ELR (cell line): ENCODE measurements at regions not wholly inside any gene's neighbourhood (a gene's known extent, or its start where the extent isn't known, plus 50 kb on each side); places are given as distances from the start of the nearest gene placed in this dataset.
"Not testable (repeated sequence)": the region's sequence is repeated elsewhere in the genome, so short reads cannot be mapped to it uniquely, and the experiment has no call there.

Experiments used
- DNase-seq: peaks from one replicate; pipeline ENCODE4 v3.0.0-alpha.2; 2015; ENCODE audit warnings: low read depth

GRCh38 chr1:146411923-146412322 is 183.1 kb upstream of the NOTCH2NLA start:
- not testable (repeated sequence) for DNase-seq

DNA sequence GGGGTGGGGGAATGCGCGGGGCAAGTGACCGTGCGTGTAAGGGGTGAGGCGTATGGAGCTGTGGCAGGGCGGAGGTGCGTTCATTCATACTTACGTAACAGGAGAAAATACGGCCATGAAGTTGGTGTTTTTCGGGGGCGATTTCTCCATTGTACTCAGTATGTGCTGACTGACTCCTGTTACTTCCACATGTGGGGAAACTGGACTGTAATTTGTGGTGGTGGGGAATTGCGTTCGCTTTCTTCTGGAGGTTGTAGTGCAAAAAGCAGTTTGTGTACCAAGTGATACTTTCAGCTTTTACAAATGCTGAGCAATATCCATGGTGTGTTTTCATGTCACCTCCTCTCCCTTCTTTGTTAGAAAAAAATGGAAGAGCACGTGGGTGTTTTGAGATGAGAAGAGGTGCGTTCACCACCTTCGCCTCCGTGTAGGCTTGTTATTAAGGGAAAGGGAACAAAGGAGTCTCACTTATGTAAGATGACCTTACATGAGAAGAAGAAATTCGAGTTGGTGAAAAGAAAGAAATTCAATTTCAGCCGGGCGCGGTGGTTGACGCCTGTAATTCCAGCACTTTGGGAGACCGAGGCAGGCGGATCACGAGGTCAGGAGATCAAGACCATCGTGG is 181.1 kb upstream of the NOTCH2NLA start:
- DNase-seq, result peak; percentile 96

GRCh38 chr1:146409116-146409801 is 180.4 kb upstream of the NOTCH2NLA start:
- DNase-seq, result peak; percentile 72

GRCh38 chr1:146401281-146401825 is 172.5 kb upstream of the NOTCH2NLA start:
- peak; percentile 6 for DNase-seq

DNA sequence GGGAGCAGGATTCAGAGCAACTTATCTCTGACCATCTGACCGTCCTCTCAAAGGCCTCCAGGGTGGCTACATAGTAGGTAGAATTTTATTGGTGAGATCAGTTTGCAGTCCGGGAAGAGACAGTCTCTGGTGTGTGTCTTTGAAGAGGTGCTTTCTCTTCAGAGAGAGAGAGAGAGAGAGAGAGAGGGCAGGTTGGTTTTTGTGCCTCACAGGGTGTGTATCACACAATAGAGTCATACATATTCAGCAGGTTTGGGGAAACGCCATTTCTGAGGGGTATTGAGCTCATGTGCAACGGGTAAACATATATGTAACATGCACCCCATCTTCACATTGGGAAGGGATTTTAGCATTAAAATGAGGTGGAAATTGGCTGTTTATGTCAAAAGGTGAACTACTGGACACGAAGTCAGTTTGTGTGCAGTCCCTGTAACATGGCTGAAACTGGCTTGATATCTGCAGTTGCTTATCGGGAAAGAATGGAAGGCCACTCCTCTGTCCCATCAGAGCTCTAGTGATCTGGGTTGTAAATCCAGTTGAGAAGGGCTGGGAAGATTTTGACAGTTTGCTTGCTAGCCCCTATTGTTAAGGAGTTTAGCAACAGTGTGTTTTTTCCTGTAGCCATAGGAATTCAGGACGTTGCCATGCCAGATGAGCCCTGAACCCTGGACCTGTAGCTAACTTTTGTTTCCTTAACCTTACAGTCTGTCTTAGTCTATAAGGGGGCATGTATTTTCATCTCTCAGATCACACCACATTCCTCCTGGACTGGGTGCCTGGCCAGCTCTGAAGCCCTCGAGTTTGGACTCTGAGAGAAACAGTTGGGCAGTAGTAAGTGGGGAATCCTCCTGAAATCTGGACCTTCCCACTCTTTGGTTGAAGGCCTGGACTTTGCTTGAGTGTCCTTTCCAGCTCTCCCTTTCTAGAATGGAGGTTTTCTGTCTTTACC is 171.6 kb upstream of the NOTCH2NLA start:
- DNase-seq, result not testable (repeated sequence)

- not testable (repeated sequence) for DNase-seq
Observed at GRCh38 chr1:146399225-146399624, 170.4 kb upstream of the NOTCH2NLA start.

- DNase-seq, result not testable (repeated sequence)
Observed at GRCh38 chr1:146396801-146397200, 168.0 kb upstream of the NOTCH2NLA start.

GRCh38 chr1:146396242-146396641 is 167.4 kb upstream of the NOTCH2NLA start:
- DNase-seq, result not testable (repeated sequence)

DNA sequence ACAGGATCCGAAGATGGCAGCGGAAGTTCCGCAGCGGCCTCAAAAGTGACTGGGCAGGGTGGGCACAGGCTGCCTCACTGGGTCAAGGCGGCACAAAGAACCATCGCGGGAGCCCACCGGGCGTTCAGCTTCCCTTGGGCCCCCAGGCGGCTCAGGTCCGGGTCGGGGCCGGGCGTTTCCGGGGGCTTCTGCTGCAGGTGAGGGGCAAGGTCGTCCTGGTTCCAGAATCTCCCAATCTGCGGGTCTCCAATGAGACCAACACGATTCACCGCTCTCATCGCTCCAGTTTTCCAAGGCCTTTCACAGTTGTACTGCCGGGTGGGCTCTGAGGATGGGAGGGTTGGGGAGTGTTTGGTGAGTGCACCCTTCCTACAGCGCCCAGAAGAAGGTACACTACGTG is 165.0 kb upstream of the NOTCH2NLA start:
- DNase-seq, result not testable (repeated sequence)

DNA sequence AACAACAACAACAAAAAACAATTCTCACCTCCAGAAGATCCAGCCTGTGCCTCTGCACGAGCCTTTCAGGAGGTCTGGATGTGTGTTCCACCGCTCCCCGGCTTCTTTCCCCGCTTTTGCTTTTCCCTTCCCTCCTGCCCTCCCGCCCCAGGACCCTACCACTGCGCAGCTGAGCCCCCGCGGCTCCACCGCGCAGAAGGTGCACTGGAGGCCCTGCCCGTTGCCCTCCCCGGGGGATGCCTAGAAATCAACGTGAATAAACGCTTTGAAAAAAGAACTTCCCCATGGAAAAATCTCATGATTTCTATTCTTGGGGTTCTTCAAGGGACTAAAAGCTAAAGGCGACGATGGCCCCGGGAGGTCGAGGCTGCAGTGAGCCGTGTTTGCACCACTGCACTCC is 164.3 kb upstream of the NOTCH2NLA start:
- not testable (repeated sequence) for DNase-seq

GRCh38 chr1:146389178-146389577 is 160.4 kb upstream of the NOTCH2NLA start:
- not testable (repeated sequence) for DNase-seq

GRCh38 chr1:146387750-146388469 is 159.1 kb upstream of the NOTCH2NLA start:
- peak; percentile 89 for DNase-seq

- peak; percentile 98 for DNase-seq
Observed at GRCh38 chr1:146386851-146387749, 158.3 kb upstream of the NOTCH2NLA start.

DNA sequence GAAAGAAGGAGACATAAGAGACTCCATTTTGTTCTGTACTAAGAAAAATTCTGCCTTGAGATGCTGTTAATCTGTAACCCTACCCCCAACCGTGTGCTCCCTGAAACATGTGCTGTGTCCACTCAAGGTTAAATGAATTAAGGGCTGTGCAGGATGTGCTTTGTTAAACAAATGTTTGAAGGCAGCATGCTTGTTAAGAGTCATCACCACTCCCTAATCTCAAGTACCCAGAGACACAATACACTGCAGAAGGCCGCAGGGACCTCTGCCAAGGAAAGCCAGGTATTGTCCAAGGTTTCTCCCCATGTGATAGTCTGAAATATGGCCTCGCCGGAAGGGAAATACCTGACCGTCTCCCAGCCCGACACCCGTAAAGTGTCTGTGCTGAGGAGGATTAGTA is 152.4 kb upstream of the NOTCH2NLA start:
- DNase-seq, result not testable (repeated sequence)

GRCh38 chr1:146376708-146377496 is 148.1 kb upstream of the NOTCH2NLA start:
- peak; percentile 99 for DNase-seq

DNA sequence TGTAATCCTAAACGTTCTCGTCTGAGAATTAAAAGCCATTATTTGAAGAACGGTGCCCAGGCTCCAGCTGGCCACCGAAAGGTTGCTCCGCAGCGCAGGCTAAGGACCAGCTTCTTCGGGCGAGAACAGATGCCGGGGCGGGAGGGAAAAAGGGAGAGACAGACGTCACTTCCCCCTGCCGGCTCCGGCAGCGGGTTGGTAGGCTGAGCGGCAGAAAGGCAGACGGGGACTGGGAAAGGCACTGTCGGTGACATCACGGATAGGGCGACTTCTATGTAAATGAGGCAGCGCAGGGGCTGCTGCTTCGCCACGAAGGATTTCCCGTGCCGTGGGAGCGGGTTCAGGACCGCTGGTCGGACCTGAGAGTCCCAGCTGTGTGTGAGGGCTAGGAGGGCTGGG is 147.5 kb upstream of the NOTCH2NLA start:
- peak; percentile 81 for DNase-seq

GRCh38 chr1:146375108-146375507 is 146.3 kb upstream of the NOTCH2NLA start:
- not testable (repeated sequence) for DNase-seq

GRCh38 chr1:146369940-146370339 is 141.1 kb upstream of the NOTCH2NLA start:
- DNase-seq, result peak; percentile 69

GRCh38 chr1:146355373-146355772 is 126.6 kb upstream of the NOTCH2NLA start:
- not testable (repeated sequence) for DNase-seq

DNA sequence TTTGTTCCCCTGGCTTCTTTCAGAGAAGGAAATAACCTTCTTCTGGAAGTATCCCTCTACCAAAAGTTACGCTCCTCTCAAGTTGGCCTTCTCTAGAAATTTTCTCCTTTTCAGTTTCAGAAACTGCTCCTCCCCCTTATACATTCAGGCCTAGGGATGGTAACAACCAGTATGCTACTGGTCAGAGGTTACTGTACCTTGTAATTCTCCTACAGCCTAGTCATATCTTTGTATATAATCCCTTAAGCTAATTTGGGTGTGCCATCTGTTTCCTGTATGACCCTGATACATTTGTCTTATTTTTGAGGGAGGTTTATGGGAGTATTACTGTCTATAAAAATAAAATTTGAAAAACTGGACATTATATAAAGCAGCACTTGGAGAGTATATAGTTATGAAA is 98.0 kb upstream of the NOTCH2NLA start:
- not testable (repeated sequence) for DNase-seq
